DMS53 (cell line): ENCODE measurements at regions not wholly inside any gene's neighbourhood (a gene's known extent, or its start where the extent isn't known, plus 50 kb on each side); places are given as distances from the start of the nearest gene placed in this dataset.
"Not testable (repeated sequence)": the region's sequence is repeated elsewhere in the genome, so short reads cannot be mapped to it uniquely, and the experiment has no call there.

Experiments used
- DNase-seq: peaks from one replicate; lab custom pipeline; 2025; lab: John Stamatoyannopoulos, UW

- no peak for DNase-seq
Measured at GRCh38 chr13:70995338-70995737, 871.7 kb downstream of the DACH1 start.

GRCh38 chr13:70994191-70994590 lies 872.8 kb downstream of the DACH1 start:
- peak; percentile 12 for DNase-seq

- DNase-seq, result no peak
Measured at GRCh38 chr13:70987043-70987442, 878.8 kb upstream of the KLHL1 start.

- no peak for DNase-seq
Measured at GRCh38 chr13:70985371-70985770, 877.1 kb upstream of the KLHL1 start.

- not testable (repeated sequence) for DNase-seq
Measured at GRCh38 chr13:70981219-70981618, 873.0 kb upstream of the KLHL1 start.

GRCh38 chr13:70969321-70969720 lies 861.1 kb upstream of the KLHL1 start:
- DNase-seq, result no peak

GRCh38 chr13:70967564-70967963 lies 859.3 kb upstream of the KLHL1 start:
- no peak for DNase-seq

- no peak for DNase-seq
Measured at GRCh38 chr13:70964874-70965273, 856.6 kb upstream of the KLHL1 start.

- peak; percentile 27 for DNase-seq
Measured at GRCh38 chr13:70964124-70964523, 855.9 kb upstream of the KLHL1 start.

GRCh38 chr13:70960841-70961443 lies 852.7 kb upstream of the KLHL1 start:
- peak; percentile 24 for DNase-seq

- DNase-seq, result no peak
Measured at GRCh38 chr13:70959035-70959775, 851.0 kb upstream of the KLHL1 start.

GRCh38 chr13:70955887-70956286 lies 847.6 kb upstream of the KLHL1 start:
- DNase-seq, result no peak

GRCh38 chr13:70950664-70951063 lies 842.4 kb upstream of the KLHL1 start:
- peak; percentile 8 for DNase-seq

GRCh38 chr13:70945506-70945905 lies 837.3 kb upstream of the KLHL1 start:
- no peak for DNase-seq

GRCh38 chr13:70941454-70941853 lies 833.2 kb upstream of the KLHL1 start:
- DNase-seq, result peak; percentile 0

GRCh38 chr13:70938462-70938861 lies 830.2 kb upstream of the KLHL1 start:
- DNase-seq, result no peak

GRCh38 chr13:70932511-70932910 lies 824.3 kb upstream of the KLHL1 start:
- DNase-seq, result no peak

GRCh38 chr13:70923863-70924752 lies 815.9 kb upstream of the KLHL1 start:
- no peak for DNase-seq

GRCh38 chr13:70911286-70911685 lies 803.0 kb upstream of the KLHL1 start:
- no peak for DNase-seq

- DNase-seq, result no peak
Measured at GRCh38 chr13:70908795-70909194, 800.5 kb upstream of the KLHL1 start.

- no peak for DNase-seq
Measured at GRCh38 chr13:70905035-70905434, 796.8 kb upstream of the KLHL1 start.

GRCh38 chr13:70896136-70896535 lies 787.9 kb upstream of the KLHL1 start:
- no peak for DNase-seq

- DNase-seq, result no peak
Measured at GRCh38 chr13:70895599-70895998, 787.3 kb upstream of the KLHL1 start.
